HepG2 (cell line): ENCODE measurements at regions not wholly inside any gene's neighbourhood (a gene's known extent, or its start where the extent isn't known, plus 50 kb on each side); places are given as distances from the start of the nearest gene placed in this dataset.

Source experiments
- ATAC-seq: fragments of 200-7000 bp; cut with Tn5 transposase; 3 replicates; pipeline ENCODE4 v1.9.1; 2020; ENCODE audit warnings: mild to moderate bottlenecking, moderate library complexity
- BruUV-seq: library from RNA; stranded (reverse); fragments of 400-500 nt; replicated peaks from 2 replicates; lab custom pipeline; 2021; lab: Mats Ljungman, UMichigan
- CTCF ChIA-PET: fragments of 300-600 bp; formaldehyde crosslinking; extraction: SDS; loops from one replicate; lab custom pipeline; 2021; ENCODE audit warnings: low total read pairs, inconsistent platforms, low intra/inter-chr PET ratio; lab: Yijun Ruan, JAX
- POLR2A ChIA-PET: fragments of 350-600 bp; sonication (Branson Sonifier 250); formaldehyde crosslinking; loops from one replicate; lab custom pipeline; 2020; ENCODE audit warnings: antibody characterized with exemption, inconsistent platforms; lab: Yijun Ruan, JAX
- DNase-seq: peaks from one replicate; pipeline ENCODE4 v3.0.0-alpha.2; 2015; ENCODE audit warnings: low spot score
- FAIRE-seq: peaks from 3 replicates; lab custom pipeline; 2011; peaks lifted over from hg19 to GRCh38; lab: Jason Lieb, UNC
- H2AFZ ChIP-seq: one replicate; pipeline ENCODE4 v1.6.1; 2011; ENCODE audit warnings: low read length, inconsistent platforms
- H3K27ac ChIP-seq: fragments of 300-600 bp; 3 replicates; pipeline ENCODE4 v1.8.0; 2011; ENCODE audit warnings: mixed run types, mild to moderate bottlenecking, mixed read lengths, low read length, inconsistent platforms; ENCODE audit not compliant: insufficient read depth; ENCODE audit errors: extremely low read length
- H3K27me3 ChIP-seq, 2 experiments: fragments of 200-600 bp in 1 of 2; 2 replicates in 1 of 2; 3 replicates in 1 of 2; pipeline versions ENCODE4 v1.6.0 to v1.8.0; 2011; ENCODE audit warnings: low read length in 2 of 2, mild to moderate bottlenecking in 2 of 2, moderate library complexity in 2 of 2, inconsistent platforms in 1 of 2; ENCODE audit not compliant: insufficient read depth in 2 of 2, control insufficient read depth in 1 of 2
- H3K36me3 ChIP-seq, 2 experiments: fragments of 200-600 bp in 1 of 2; replicated peaks in 1 of 2; 2 replicates in 1 of 2; 3 replicates in 1 of 2; pipeline versions ENCODE4 v1.5.1 to v1.8.0; 2011; ENCODE audit warnings: low read length in 2 of 2, inconsistent platforms in 1 of 2; ENCODE audit not compliant: insufficient read depth in 2 of 2, control insufficient read depth in 1 of 2
- H3K4me1 ChIP-seq: 2 replicates; pipeline ENCODE4 v1.5.1; 2012; ENCODE audit warnings: low read length, inconsistent platforms; ENCODE audit not compliant: insufficient read depth
- H3K4me2 ChIP-seq: 2 replicates; pipeline ENCODE4 v1.6.0; 2011; ENCODE audit warnings: low read depth, low read length, inconsistent platforms
- H3K4me3 ChIP-seq, 3 experiments: fragments of 200-600 bp in 1 of 3; sonication (generic), shearing (Covaris generic) in 1 of 3; replicated peaks in 1 of 3; 2 replicates each; pipeline ENCODE4 v1.5.1; 2011 to 2016; ENCODE audit warnings: low read length in 3 of 3, inconsistent platforms in 2 of 3, low read depth in 2 of 3, mild to moderate bottlenecking in 2 of 3, control low read depth in 1 of 3, mixed read lengths in 1 of 3; ENCODE audit not compliant: insufficient read depth in 1 of 3
- H3K79me2 ChIP-seq: one replicate; pipeline ENCODE4 v1.6.1; 2011; ENCODE audit warnings: low read length, inconsistent platforms; ENCODE audit not compliant: insufficient read depth
- H3K9ac ChIP-seq: 2 replicates; pipeline ENCODE4 v1.6.0; 2011; ENCODE audit warnings: mild to moderate bottlenecking, low read depth, low read length, inconsistent platforms; ENCODE audit not compliant: insufficient read depth
- H3K9me3 ChIP-seq: 2 replicates; pipeline ENCODE4 v1.5.1; 2012; ENCODE audit warnings: mild to moderate bottlenecking, low read length
- H4K20me1 ChIP-seq: 2 replicates; pipeline ENCODE4 v1.6.0; 2011; ENCODE audit warnings: inconsistent platforms, mild to moderate bottlenecking, low read length, moderate library complexity; ENCODE audit not compliant: insufficient read depth
- CSRNP2 ChIP-seq: sonication (generic); formaldehyde crosslinking; conservative IDR thresholded peaks from 2 replicates; pipeline ENCODE4 v1.8.0; 2022; ENCODE audit warnings: low read depth, missing genetic modification reagents
- DPF2 ChIP-seq: sonication (generic); formaldehyde crosslinking; IDR thresholded peaks from 2 replicates; pipeline ENCODE4 v1.4.0; 2020; ENCODE audit warnings: mild to moderate bottlenecking, low read depth, missing genetic modification reagents, borderline replicate concordance
- DR1 ChIP-seq: sonication (generic); formaldehyde crosslinking; IDR thresholded peaks from 2 replicates; pipeline ENCODE4 v1.8.0; 2021; ENCODE audit warnings: mild to moderate bottlenecking, missing genetic modification reagents, inconsistent platforms
- ERF ChIP-seq: IDR thresholded peaks from 2 replicates; pipeline ENCODE4 v1.6.1; 2018; ENCODE audit warnings: missing biosample characterization, missing genetic modification reagents
- FOXP4 ChIP-seq: sonication (generic); formaldehyde crosslinking; IDR thresholded peaks from 2 replicates; pipeline ENCODE4 v1.4.0; 2020; ENCODE audit warnings: missing genetic modification reagents
- MEIS2 ChIP-seq: sonication (generic); formaldehyde crosslinking; IDR thresholded peaks from 2 replicates; pipeline ENCODE4 v1.9.0; 2021; ENCODE audit warnings: mild to moderate bottlenecking, missing genetic modification reagents
- POLR2AphosphoS5 ChIP-seq: IDR thresholded peaks from 2 replicates; pipeline ENCODE4 v1.6.1; 2012; ENCODE audit warnings: low read depth, low read length
- SIN3B ChIP-seq: fragments of 150-350 bp; IDR thresholded peaks from 2 replicates; pipeline ENCODE4 v1.6.1; 2014; ENCODE audit warnings: low read length
- SP4 ChIP-seq: sonication (generic); formaldehyde crosslinking; IDR thresholded peaks from 2 replicates; pipeline ENCODE4 v1.8.1; 2023; ENCODE audit warnings: mild to moderate bottlenecking, missing genetic modification reagents
- TBX3 ChIP-seq: fragments of 450-650 bp; IDR thresholded peaks from 2 replicates; pipeline ENCODE4 v1.6.1; 2017; ENCODE audit warnings: antibody characterized with exemption, mild to moderate bottlenecking, inconsistent platforms, borderline replicate concordance
- ZBTB2 ChIP-seq: sonication (generic); formaldehyde crosslinking; IDR thresholded peaks from 2 replicates; pipeline ENCODE4 v1.8.0; 2022; ENCODE audit warnings: low read depth, missing genetic modification reagents
- ZBTB20 ChIP-seq: sonication (generic); formaldehyde crosslinking; IDR thresholded peaks from 2 replicates; pipeline ENCODE4 v1.8.1; 2023; ENCODE audit warnings: missing genetic modification reagents, low read depth, mild to moderate bottlenecking, borderline replicate concordance
- ZNF232 ChIP-seq: sonication (generic); formaldehyde crosslinking; IDR thresholded peaks from 2 replicates; pipeline ENCODE4 v1.4.0; 2020; ENCODE audit warnings: missing genetic modification reagents, borderline replicate concordance
- ZNF496 ChIP-seq: sonication (generic); formaldehyde crosslinking; IDR thresholded peaks from 2 replicates; pipeline ENCODE4 v1.8.1; 2023; ENCODE audit warnings: mild to moderate bottlenecking, moderate library complexity, missing genetic modification reagents; ENCODE audit not compliant: insufficient replicate concordance
- ZNF564 ChIP-seq: sonication (generic); formaldehyde crosslinking; IDR thresholded peaks from 2 replicates; pipeline ENCODE4 v1.8.1; 2023; ENCODE audit warnings: mild to moderate bottlenecking, missing genetic modification reagents
- ZNF772 ChIP-seq: sonication (generic); formaldehyde crosslinking; IDR thresholded peaks from 2 replicates; pipeline ENCODE4 v1.5.0; 2020; ENCODE audit warnings: mild to moderate bottlenecking, missing genetic modification reagents
- ZNF784 ChIP-seq: sonication (generic); formaldehyde crosslinking; IDR thresholded peaks from 2 replicates; pipeline ENCODE4 v1.5.1; 2020; ENCODE audit warnings: missing genetic modification reagents, mild to moderate bottlenecking, borderline replicate concordance
- ZSCAN12 ChIP-seq: sonication (generic); formaldehyde crosslinking; IDR thresholded peaks from 2 replicates; pipeline ENCODE4 v1.9.0; 2021; ENCODE audit warnings: mild to moderate bottlenecking, missing genetic modification reagents
- ZSCAN21 ChIP-seq: sonication (generic); formaldehyde crosslinking; IDR thresholded peaks from 2 replicates; pipeline ENCODE4 v1.8.0; 2022; ENCODE audit warnings: mild to moderate bottlenecking, missing genetic modification reagents, moderate library complexity, borderline replicate concordance
- WGBS: methylation state at CpG from one replicate; pipeline ENCODE4 v1.1.6; 2017; ENCODE audit warnings: low lambda C conversion rate; 5-methylcytosine and 5-hydroxymethylcytosine counted together
- in situ Hi-C: cut with HindIII; loops from 2 replicates; pipeline ENCODE4 v1.10.0; 2017; ENCODE audit warnings: low pct_unique_long_range_greater_than_20kb; ENCODE audit not compliant: extremely low pct_ligation_motif_present
- intact Hi-C: fragments of 100-400 bp; cut with micrococcal nuclease; formaldehyde crosslinking; loops from one replicate; pipeline ENCODE4 v1.10.0; 2022; ENCODE audit not compliant: unreplicated experiment

DNA sequence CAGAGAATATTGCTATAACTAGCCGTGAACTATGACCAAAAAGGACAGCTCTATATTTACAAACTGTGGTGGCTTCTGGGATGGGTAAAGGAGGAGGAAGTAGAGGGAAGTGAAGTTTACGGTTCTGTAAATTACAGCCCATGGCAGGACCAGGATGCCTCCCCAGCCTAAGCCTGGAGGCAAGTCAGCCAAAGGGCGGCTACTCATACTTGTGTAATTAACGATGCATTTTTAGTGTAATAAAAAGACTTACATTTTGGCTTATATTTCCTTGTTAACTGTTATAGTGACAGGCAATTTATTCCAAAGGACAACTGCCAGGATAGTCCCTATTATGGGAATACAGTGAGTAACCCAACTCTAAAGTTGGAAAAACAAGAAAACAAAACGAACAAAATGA, 139.9 kb upstream of the OTUD4 start (continued):
- TF ChIP-seq ZBTB2 (CRISPR knock-in tag) (no peak), MEIS2 (CRISPR knock-in tag) (no peak)

GRCh38 chr4:145319751-145320150, 139.4 kb upstream of the OTUD4 start:
- 30% methylated on average over 2 of the region's 2 CpGs for WGBS
- Histone ChIP-seq H3K9ac (no peak overlapping the region), H3K4me1 (no peaks in the 10 kb centered on the region), H3K4me3 (no peak overlapping the region), H3K4me2 (no peak overlapping the region), H2AFZ (no peak overlapping the region), H3K27me3 (no peaks in the 10 kb centered on the region; a peak in 1 of 5 replicates), H3K79me2 (no peaks in the 10 kb centered on the region), H3K9me3 (no peaks in the 10 kb centered on the region), H4K20me1 (no peaks in the 10 kb centered on the region), H3K27ac (no peak overlapping the region), H3K36me3 (no peaks in the 10 kb centered on the region)
- in situ Hi-C loops: no loop called here
- TF ChIP-seq ZBTB20 (CRISPR knock-in tag): no peak
- TF ChIP-seq ERF: no peak
- no peak for TF ChIP-seq FOXP4 (CRISPR knock-in tag)
- no peak for TF ChIP-seq DR1 (CRISPR knock-in tag)
- TF ChIP-seq ZNF784 (CRISPR knock-in tag): no peak
- TF ChIP-seq POLR2AphosphoS5: no peak
- no peak for TF ChIP-seq ZSCAN21 (CRISPR knock-in tag)
- no peak for TF ChIP-seq ZNF232 (CRISPR knock-in tag)
- no peak for TF ChIP-seq ZSCAN12
- no peak for TF ChIP-seq ZNF772 (CRISPR knock-in tag)
- no peak for TF ChIP-seq TBX3
- no peak for TF ChIP-seq SIN3B
- TF ChIP-seq ZNF564 (CRISPR knock-in tag): no peak
- no peak for TF ChIP-seq ZNF496 (CRISPR knock-in tag)
- no peak for TF ChIP-seq SP4
- no peak for TF ChIP-seq DPF2 (CRISPR knock-in tag)
- no peak for TF ChIP-seq CSRNP2
- intact Hi-C loops: no loop called here
- BruUV-seq: no TSS peak
- no peak for FAIRE-seq
- ChIA-PET CTCF (no interaction called here), POLR2A (no interaction called here)
- no peak for DNase-seq
- no peak for ATAC-seq
